ENCODE measurements at regions not wholly inside any gene's neighbourhood (a gene's known extent, or its start where the extent isn't known, plus 50 kb on each side); places are given as distances from the start of the nearest gene placed in this dataset.

DNA sequence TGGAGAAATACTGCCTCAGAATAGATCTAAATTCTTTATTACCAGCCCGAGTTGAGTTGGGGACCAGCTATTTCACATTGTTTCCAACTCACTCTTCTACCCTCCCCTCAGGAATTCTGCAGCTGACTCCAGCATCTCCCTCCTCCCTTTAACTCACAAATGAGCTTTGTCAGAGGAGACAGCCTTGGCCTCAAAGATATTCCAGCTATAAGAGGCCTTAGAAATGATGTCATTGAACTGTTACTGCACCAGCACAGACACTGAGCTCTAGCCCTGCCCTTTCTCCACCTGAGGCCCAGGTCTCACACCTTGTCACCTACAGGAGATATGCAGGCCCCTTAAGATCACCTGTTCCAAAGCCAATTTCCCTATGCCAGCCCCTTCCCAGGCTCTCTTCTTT, 78.4 kb upstream of the ATP10B start:
- Histone ChIP-seq H3K9me3 (replicated peaks; ENCODE audit: control insufficient read depth, insufficient read depth, low read length) (no peaks in the 10 kb centered on the region), H3K27ac (ENCODE audit: control insufficient read depth, insufficient read depth) (no peak overlapping the region), H3K9ac (ENCODE audit: control insufficient read depth, insufficient read depth, low read length) (no peak overlapping the region), H3K4me2 (ENCODE audit: control insufficient read depth, insufficient read depth) (no peak overlapping the region), H3K79me2 (ENCODE audit: control insufficient read depth, insufficient read depth, low read length) (no peaks in the 10 kb centered on the region), H3K36me3 (ENCODE audit: control insufficient read depth in 2 of 2, insufficient read depth in 2 of 2, low read length in 1 of 2) (no peaks in the 10 kb centered on the region), H3K4me3 (no peak overlapping the region), H4K20me1 (ENCODE audit: control insufficient read depth, insufficient read depth) (no peaks in the 10 kb centered on the region), H3K27me3 (replicated peaks in 1 of 2; ENCODE audit: control insufficient read depth in 2 of 2, insufficient read depth in 2 of 2, low read length in 1 of 2) (no peaks in the 10 kb centered on the region), H3K4me1 (ENCODE audit: control insufficient read depth, insufficient read depth, low read length) (no peaks in the 10 kb centered on the region), H2AFZ (ENCODE audit: control insufficient read depth, low read depth, low read length) (no peak overlapping the region)
- POLR2A ChIA-PET: no interaction called here
- CTCF ChIA-PET: no interaction called here
- intact Hi-C loops (cut with micrococcal nuclease; ENCODE audit: unreplicated experiment) (no loop called here), in situ Hi-C loops (cut with MboI) (no loop called here)
- FAIRE-seq (no peak), DNase-seq (ENCODE audit: low read depth, low spot score) (no peak), ATAC-seq (no peak)
- TF ChIP-seq, protein P1, sequence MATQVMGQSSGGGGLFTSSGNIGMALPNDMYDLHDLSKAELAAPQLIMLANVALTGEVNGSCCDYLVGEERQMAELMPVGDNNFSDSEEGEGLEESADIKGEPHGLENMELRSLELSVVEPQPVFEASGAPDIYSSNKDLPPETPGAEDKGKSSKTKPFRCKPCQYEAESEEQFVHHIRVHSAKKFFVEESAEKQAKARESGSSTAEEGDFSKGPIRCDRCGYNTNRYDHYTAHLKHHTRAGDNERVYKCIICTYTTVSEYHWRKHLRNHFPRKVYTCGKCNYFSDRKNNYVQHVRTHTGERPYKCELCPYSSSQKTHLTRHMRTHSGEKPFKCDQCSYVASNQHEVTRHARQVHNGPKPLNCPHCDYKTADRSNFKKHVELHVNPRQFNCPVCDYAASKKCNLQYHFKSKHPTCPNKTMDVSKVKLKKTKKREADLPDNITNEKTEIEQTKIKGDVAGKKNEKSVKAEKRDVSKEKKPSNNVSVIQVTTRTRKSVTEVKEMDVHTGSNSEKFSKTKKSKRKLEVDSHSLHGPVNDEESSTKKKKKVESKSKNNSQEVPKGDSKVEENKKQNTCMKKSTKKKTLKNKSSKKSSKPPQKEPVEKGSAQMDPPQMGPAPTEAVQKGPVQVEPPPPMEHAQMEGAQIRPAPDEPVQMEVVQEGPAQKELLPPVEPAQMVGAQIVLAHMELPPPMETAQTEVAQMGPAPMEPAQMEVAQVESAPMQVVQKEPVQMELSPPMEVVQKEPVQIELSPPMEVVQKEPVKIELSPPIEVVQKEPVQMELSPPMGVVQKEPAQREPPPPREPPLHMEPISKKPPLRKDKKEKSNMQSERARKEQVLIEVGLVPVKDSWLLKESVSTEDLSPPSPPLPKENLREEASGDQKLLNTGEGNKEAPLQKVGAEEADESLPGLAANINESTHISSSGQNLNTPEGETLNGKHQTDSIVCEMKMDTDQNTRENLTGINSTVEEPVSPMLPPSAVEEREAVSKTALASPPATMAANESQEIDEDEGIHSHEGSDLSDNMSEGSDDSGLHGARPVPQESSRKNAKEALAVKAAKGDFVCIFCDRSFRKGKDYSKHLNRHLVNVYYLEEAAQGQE (IDR thresholded peaks at IDR 0.05; ENCODE audit: low read depth, low read length): no peak
- TF ChIP-seq MTA2 (IDR thresholded peaks at IDR 0.05; ENCODE audit: low read depth) (no peak), ASH2L (IDR thresholded peaks at IDR 0.05; ENCODE audit: borderline replicate concordance, low read depth) (no peak), ZNF622 (IDR thresholded peaks at IDR 0.05) (no peak), RCOR1 (conservative IDR thresholded peaks at IDR 0.05; ENCODE audit: low read depth, low read length) (no peak), CHD1 (IDR thresholded peaks at IDR 0.05; ENCODE audit: low read depth, low read length) (no peak), TCF7 (IDR thresholded peaks at IDR 0.05; ENCODE audit: borderline replicate concordance) (no peak), YY1 (IDR thresholded peaks at IDR 0.05; ENCODE audit: low read depth, low read length) (no peak)
- TF ChIP-seq, protein P2, sequence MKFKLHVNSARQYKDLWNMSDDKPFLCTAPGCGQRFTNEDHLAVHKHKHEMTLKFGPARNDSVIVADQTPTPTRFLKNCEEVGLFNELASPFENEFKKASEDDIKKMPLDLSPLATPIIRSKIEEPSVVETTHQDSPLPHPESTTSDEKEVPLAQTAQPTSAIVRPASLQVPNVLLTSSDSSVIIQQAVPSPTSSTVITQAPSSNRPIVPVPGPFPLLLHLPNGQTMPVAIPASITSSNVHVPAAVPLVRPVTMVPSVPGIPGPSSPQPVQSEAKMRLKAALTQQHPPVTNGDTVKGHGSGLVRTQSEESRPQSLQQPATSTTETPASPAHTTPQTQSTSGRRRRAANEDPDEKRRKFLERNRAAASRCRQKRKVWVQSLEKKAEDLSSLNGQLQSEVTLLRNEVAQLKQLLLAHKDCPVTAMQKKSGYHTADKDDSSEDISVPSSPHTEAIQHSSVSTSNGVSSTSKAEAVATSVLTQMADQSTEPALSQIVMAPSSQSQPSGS (IDR thresholded peaks at IDR 0.05; ENCODE audit: low read length): no peak
- 0% methylated on average over 1 of the region's 1 CpG for WGBS (ENCODE audit: insufficient coverage, insufficient replicate concordance, low lambda C conversion rate, missing lambda C conversion rate)
- SMC1A ChIA-PET (ENCODE audit: uncharacterized antibody, unreplicated experiment): no interaction called here
- RAD21 ChIA-PET (ENCODE audit: unreplicated experiment): no interaction called here
- BruUV-seq (replicated peaks): no TSS peak

All from GM12878 (cell line).